Muscle layer of duodenum (tissue), 2 donors: ENCODE measurements at regions not wholly inside any gene's neighbourhood (a gene's known extent, or its start where the extent isn't known, plus 50 kb on each side); places are given as distances from the start of the nearest gene placed in this dataset.
"Not testable (repeated sequence)": the region's sequence is repeated elsewhere in the genome, so short reads cannot be mapped to it uniquely, and the experiment has no call there.

Experiments
- H3K27ac ChIP-seq: one replicate; pipeline ENCODE4 v1.7.0; 2013; ENCODE audit warnings: mild to moderate bottlenecking, low read length
- H3K27me3 ChIP-seq: one replicate; pipeline ENCODE4 v1.7.0; 2013; ENCODE audit warnings: low read depth, mild to moderate bottlenecking, control low read depth, low read length
- H3K36me3 ChIP-seq, 2 donors: one replicate each; pipeline ENCODE4 v1.7.0; 2013; ENCODE audit warnings: low read length in 2 of 2, control low read depth in 1 of 2, mild to moderate bottlenecking in 1 of 2; ENCODE audit not compliant: insufficient read depth in 2 of 2, control insufficient read depth in 1 of 2
- H3K4me1 ChIP-seq, 2 donors: one replicate each; pipeline ENCODE4 v1.7.0; 2013; ENCODE audit warnings: low read length in 2 of 2, mild to moderate bottlenecking in 2 of 2, control low read depth in 1 of 2, moderate library complexity in 1 of 2; ENCODE audit not compliant: insufficient read depth in 2 of 2, control insufficient read depth in 1 of 2
- H3K4me3 ChIP-seq, 2 donors: one replicate each; pipeline ENCODE4 v1.7.0; 2013; ENCODE audit warnings: low read length in 2 of 2, low read depth in 1 of 2, mild to moderate bottlenecking in 1 of 2
- H3K9me3 ChIP-seq, 2 donors: one replicate each; pipeline ENCODE4 v1.7.0; 2013; ENCODE audit warnings: low read length in 2 of 2, control low read depth in 1 of 2, mild to moderate bottlenecking in 1 of 2; ENCODE audit not compliant: control insufficient read depth in 1 of 2
- donor health status: healthy.

DNA sequence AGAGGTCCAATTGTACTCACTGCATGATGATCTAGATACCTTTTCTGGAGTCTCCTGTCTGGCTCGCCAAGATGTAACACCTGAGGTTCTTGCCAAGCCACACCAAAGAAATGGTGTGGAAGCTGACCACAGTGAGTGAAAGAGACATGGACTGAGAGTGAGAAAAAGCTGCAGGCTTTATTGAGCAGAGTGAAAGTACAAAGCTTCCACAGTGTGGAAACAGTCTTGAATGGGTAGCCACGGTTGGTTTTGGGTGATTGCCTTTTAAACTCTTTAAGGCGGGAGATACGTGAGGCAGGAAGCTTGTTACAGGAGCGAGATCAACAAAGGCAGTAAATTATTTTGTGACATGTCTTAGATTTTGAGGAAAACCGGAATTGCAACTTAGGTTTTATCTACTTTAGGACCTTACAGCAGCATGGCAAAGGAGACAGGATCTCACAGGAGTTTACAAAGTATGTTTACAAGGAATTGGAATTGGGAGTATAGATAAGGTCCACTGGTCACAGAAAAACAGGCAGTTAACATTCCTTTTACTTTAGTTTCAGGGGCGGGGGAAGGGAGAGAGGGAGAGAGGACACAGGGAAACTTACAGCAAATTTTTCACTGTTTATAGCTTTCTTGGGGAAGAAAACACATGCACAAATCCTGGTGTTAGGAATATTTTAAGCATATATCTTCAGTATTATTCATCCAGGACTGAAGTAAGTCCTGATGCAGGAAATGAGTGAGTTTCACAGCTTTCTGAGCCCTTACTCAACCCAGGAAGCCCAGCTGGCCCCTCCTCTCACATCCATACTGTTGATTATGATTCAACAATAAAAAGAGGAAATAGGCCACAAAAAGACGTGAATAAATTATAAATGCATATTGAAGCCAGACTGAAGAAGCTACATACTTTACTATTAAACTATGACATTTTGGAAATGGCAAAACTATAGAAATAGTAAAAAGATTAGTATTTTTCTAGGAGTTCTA, 257.6 kb upstream of the MBL2 start:
- not testable (repeated sequence) for H3K4me1 ChIP-seq, H3K27ac ChIP-seq, H3K27me3 ChIP-seq, H3K9me3 ChIP-seq, H3K36me3 ChIP-seq, H3K4me3 ChIP-seq

DNA sequence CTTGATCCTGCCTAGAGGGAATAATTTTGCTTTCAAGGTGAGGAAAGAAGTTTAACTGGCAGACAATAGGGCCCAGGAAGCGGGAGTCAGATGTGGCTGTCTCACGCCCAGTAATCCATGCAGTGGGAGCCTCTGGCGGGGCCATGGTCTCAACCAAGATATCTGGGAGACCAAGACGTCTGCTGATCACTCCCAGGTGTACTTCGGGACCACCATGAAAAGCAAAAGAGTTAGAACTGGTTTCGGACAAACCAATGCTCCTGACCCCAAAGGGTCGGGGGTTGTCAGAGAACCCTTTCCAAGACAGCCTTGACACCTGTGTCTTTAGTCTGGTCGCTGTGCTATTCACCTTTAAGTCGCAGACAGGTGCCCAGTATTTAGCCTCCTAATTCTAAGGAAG, 256.9 kb upstream of the MBL2 start:
- H3K27me3 ChIP-seq = no peaks in the 10 kb centered on the region
- H3K9me3 ChIP-seq = no peaks in the 10 kb centered on the region
- no peaks in the 10 kb centered on the region for H3K36me3 ChIP-seq
- H3K27ac ChIP-seq = no peak overlapping the region
- no peaks in the 10 kb centered on the region for H3K4me1 ChIP-seq
- no peak overlapping the region for H3K4me3 ChIP-seq

DNA sequence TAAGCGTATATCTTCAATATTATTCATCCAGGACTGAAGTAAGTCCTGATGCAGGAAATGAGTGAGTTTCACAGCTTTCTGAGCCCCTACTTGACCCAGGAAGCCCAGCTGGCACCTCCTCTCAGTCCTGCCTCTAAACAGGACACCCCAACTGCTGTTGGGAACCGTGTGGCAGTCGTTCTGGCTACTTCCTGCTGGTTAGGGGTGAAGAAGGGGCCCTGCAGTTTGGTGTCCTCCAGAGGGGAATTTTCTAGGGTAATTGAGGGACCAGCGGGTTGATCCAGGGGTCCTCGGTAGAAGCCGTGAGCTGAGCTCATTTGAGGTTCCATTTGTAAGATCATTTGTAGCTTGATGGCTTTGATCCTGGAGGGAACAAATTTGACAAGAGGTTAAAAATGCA, 253.2 kb upstream of the MBL2 start:
- not testable (repeated sequence) for H3K27me3 ChIP-seq, H3K9me3 ChIP-seq, H3K27ac ChIP-seq, H3K4me3 ChIP-seq, H3K36me3 ChIP-seq, H3K4me1 ChIP-seq

DNA sequence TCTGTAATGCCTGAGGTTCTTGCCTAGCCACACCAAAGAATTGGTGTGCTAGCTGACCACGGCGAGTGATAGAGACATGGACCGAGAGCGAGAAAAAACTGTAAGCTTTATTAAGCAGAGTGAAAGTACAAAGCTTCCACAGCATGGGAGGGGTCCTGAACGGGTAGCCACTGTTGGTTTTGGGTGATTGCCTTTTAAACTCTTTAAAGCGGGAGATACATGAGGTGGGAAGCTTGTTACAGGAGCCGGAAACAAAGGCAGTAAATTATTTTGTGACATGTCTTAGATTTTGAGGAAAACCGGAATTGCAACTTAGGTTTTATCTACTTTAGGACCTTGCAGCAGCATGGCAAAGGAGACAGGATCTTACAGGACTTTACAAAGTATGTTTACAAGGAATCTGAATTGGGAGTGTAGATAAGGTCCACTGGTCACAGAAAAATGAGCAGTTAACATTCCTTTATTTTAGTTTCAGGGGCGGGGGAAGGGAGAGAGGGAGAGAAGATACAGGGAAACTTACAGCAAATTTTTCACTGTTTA, 252.7 kb upstream of the MBL2 start:
- Histone ChIP-seq H3K4me1 (no peaks in the 10 kb centered on the region), H3K27me3 (no peaks in the 10 kb centered on the region), H3K4me3 (peak overlapping the region; percentile 32 to 53), H3K27ac (no peak overlapping the region), H3K9me3 (no peaks in the 10 kb centered on the region), H3K36me3 (no peaks in the 10 kb centered on the region)

DNA sequence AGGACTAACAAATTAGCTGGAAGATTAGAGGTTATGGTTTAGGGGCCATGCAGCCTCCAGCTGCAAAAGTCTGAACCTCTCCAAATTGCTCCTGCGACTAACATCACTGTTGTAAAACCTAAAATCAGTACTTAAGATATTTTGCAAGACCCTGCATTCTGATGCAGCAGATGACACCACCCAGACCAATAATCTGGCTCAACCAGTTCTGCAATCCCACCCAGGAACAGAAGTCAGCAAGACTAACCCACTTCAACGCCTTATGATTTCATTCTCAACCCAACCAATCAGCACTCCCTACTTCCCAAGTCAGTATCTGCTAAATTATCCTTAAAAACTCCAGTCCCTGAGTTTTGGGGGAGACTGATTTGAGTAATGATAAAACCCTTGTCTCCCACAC, 250.8 kb upstream of the MBL2 start:
- no peaks in the 10 kb centered on the region for H3K9me3 ChIP-seq
- H3K4me3 ChIP-seq = no peak overlapping the region
- no peaks in the 10 kb centered on the region for H3K4me1 ChIP-seq
- H3K36me3 ChIP-seq = no peaks in the 10 kb centered on the region
- no peak overlapping the region for H3K27ac ChIP-seq
- no peaks in the 10 kb centered on the region for H3K27me3 ChIP-seq

DNA sequence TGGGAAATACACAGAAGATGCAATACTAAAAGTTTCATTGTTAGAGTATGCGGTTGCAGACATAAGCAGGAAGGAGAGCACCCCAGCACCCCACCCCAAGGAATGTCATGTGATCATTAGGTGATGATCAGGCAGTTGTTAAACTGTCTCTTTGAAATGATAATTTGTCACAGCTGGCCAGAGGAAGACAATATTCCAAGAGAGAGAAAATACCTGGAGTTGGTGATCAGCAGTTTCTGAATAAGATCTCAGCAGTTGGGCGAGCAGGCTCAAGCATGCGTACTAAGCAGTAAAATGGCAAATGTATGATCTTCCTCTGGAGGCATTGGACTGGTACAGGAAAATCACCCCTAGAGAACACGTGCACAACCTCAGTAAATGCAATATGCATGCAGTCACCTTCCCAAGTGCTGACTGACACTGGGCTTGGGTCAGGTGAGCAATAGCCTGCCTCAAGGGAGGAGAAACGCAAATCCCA, 250.1 kb upstream of the MBL2 start:
- no peak overlapping the region for H3K27ac ChIP-seq
- no peak overlapping the region for H3K4me3 ChIP-seq
- no peaks in the 10 kb centered on the region for H3K4me1 ChIP-seq
- H3K27me3 ChIP-seq = no peaks in the 10 kb centered on the region
- H3K9me3 ChIP-seq = no peaks in the 10 kb centered on the region
- no peaks in the 10 kb centered on the region for H3K36me3 ChIP-seq

DNA sequence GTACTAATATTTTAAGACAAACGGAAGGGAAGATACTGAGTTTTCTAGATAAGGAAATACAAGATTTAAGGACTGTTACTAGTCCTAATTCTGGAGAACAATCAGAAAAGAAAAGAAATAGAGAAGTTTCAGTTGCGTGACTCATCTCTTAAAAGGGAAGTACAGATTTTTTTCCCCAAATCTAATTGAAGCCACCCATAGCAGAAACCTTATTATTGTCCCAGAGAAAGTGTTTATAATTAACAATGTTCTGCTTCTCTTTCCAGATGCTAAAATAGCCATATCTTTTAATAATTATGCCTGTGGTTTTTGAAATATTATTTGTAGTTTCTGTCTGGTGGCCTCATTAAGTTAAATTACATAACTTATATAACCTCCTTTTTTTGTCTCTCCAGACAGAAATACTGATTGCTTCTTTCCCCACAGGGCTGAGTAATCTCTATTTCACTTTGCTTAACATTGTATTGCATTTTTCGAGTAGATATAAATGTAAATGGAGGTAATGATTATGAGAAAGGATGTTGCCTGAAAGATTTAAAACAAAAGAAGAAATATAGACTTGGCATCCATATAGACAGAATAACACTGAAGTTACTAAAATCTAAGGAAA, 240.7 kb upstream of the MBL2 start:
- no peaks in the 10 kb centered on the region for H3K27me3 ChIP-seq
- no peaks in the 10 kb centered on the region for H3K9me3 ChIP-seq
- no peaks in the 10 kb centered on the region for H3K36me3 ChIP-seq
- no peak overlapping the region for H3K4me3 ChIP-seq
- H3K27ac ChIP-seq = no peak overlapping the region
- no peaks in the 10 kb centered on the region for H3K4me1 ChIP-seq

DNA sequence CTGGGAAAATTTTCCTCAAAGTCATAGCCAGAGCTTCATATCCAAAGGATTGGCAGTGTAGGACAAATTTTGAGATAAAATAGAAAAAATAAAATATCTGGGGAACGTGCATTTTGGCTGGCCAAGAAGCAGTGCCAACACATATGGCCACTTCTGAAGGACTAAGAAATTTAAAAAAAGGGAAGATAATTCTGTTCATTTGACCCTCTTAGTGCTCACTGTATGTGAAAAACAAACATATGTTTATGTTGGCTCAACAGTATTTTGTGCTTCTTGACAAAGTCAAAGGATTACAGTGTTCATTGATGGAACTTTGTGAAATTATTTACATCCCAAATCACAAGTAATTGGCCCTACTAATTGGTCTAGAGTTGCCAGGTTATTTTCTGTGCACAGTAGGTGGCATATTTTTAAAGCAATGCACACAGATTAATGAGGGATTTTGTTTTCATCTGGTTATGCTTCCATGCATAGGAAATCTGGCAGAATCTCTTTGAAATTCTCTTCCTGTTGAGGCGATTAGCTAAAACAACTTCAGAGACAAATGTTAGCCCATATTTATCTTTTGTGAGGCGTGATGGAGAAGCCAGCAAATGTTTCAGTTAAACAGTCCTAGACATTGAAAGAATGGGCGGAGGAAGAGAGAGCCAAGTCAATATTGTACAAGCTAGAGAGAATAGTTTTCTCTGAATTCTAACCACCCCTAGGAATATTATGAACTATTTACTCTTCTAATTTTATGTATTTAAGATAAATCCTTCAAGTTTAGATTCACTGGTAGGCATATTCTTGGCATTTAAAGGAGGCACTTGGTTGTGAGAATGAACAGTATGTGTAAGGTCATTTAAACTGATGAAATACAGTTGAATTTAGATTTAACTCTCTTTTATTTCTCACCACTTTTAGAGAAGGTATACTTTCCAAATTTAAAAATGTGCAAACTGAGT, 237.7 kb upstream of the MBL2 start:
- H3K4me3 ChIP-seq = no peak overlapping the region
- no peaks in the 10 kb centered on the region for H3K4me1 ChIP-seq
- no peaks in the 10 kb centered on the region for H3K9me3 ChIP-seq
- no peak overlapping the region for H3K27ac ChIP-seq
- no peaks in the 10 kb centered on the region for H3K27me3 ChIP-seq
- H3K36me3 ChIP-seq = no peaks in the 10 kb centered on the region

DNA sequence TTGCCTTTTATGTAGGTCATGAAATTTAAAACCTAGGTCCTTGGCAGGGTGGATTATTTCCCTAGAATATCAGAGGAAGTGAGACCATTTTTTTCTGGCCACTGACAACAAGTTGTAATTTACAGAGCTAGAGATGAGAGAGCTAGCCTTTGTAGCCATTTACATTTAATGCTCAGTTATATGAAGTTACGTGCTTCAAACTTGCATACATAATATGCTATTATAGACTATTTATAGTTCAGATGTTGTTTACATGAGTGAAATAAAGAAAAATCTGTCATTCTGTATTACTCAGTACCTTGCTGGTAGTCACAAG, 234.9 kb upstream of the MBL2 start:
- no peak overlapping the region for H3K4me3 ChIP-seq
- no peak overlapping the region for H3K27ac ChIP-seq
- no peaks in the 10 kb centered on the region for H3K9me3 ChIP-seq
- no peaks in the 10 kb centered on the region for H3K27me3 ChIP-seq
- H3K4me1 ChIP-seq = no peaks in the 10 kb centered on the region
- H3K36me3 ChIP-seq = no peaks in the 10 kb centered on the region

DNA sequence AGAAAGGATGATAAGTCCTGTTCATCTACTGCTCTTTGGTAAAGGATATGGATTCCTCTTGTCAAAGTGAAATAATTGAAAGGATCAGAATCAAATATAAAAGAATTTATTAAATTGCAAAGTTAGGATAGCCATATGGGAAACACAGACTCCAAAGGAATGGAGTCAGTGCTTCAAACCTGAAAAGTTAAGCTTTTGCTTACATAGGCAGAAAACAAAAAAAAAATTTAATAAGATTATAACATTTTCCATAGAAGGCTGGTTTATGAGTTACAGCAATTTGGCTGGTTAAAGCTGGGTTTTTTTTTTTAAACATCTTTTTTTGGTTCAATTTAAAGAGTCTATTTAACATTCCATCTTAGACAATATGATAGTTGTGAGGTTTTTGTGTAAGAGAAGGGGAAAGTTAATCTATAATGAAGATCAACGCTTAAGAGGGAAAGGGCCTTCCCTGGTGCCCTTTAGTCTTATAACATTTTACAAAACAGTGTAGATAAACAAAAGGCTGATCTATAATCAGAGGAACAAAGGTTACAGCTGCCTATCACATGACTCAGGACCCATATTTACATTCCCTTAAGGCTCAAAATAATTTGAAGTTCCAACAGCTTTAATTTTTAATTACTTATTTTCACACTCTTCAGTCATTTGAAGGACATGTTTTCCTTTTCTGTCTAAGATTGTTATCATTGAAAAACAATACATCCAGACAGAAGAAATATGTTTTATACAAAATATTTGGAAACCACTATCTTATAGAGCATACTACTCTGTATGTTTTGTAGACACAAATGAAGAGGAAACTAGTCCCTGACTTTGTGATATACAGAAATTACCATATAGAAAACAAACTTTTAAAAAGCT, 234.3 kb upstream of the MBL2 start:
- Histone ChIP-seq H3K4me1 (no peaks in the 10 kb centered on the region), H3K27ac (no peak overlapping the region), H3K36me3 (no peaks in the 10 kb centered on the region), H3K4me3 (no peak overlapping the region), H3K9me3 (no peaks in the 10 kb centered on the region), H3K27me3 (no peaks in the 10 kb centered on the region)
